IMR-90 (cell line): ENCODE measurements at regions not wholly inside any gene's neighbourhood (a gene's known extent, or its start where the extent isn't known, plus 50 kb on each side); places are given as distances from the start of the nearest gene placed in this dataset.

Experiments used
- CEBPB ChIP-seq: IDR thresholded peaks from 2 replicates; pipeline ENCODE4 v1.6.1; 2012; ENCODE audit warnings: low read depth, low read length, improper control_type of control experiment
- CHD1 ChIP-seq: IDR thresholded peaks from 2 replicates; pipeline ENCODE4 v1.6.1; 2012; ENCODE audit warnings: low read depth, low read length, improper control_type of control experiment
- CTCF ChIP-seq: conservative IDR thresholded peaks from 2 replicates; pipeline ENCODE4 v1.5.1; 2012; ENCODE audit warnings: mild to moderate bottlenecking, low read depth, low read length, improper control_type of control experiment
- FOS ChIP-seq: fragments of 150-350 bp; IDR thresholded peaks from 2 replicates; pipeline ENCODE4 v1.6.1; 2016; ENCODE audit warnings: low read depth, low read length
- MXI1 ChIP-seq: IDR thresholded peaks from 2 replicates; pipeline ENCODE4 v1.6.1; 2012; ENCODE audit warnings: low read depth, mild to moderate bottlenecking, low read length, moderate library complexity, borderline replicate concordance
- NFE2L2 ChIP-seq: fragments of 150-350 bp; IDR thresholded peaks from 2 replicates; pipeline ENCODE4 v1.6.1; 2016; ENCODE audit warnings: low read depth, mild to moderate bottlenecking, low read length
- POLR2A ChIP-seq: IDR thresholded peaks from 2 replicates; pipeline ENCODE4 v1.6.1; 2012; ENCODE audit warnings: mild to moderate bottlenecking, low read depth, low read length
- RAD21 ChIP-seq: IDR thresholded peaks from 2 replicates; pipeline ENCODE4 v1.6.1; 2012; ENCODE audit warnings: low read length, improper control_type of control experiment
- RCOR1 ChIP-seq: IDR thresholded peaks from 2 replicates; pipeline ENCODE4 v1.6.1; 2012; ENCODE audit warnings: mild to moderate bottlenecking, low read length, improper control_type of control experiment; ENCODE audit not compliant: insufficient replicate concordance
- RFX5 ChIP-seq: IDR thresholded peaks from 2 replicates; pipeline ENCODE4 v1.8.0; 2012; ENCODE audit warnings: low read depth, mild to moderate bottlenecking, low read length, moderate library complexity
- SMC3 ChIP-seq: fragments of 150-350 bp; IDR thresholded peaks from 2 replicates; pipeline ENCODE4 v1.6.1; 2016; ENCODE audit warnings: low read depth, mild to moderate bottlenecking, antibody characterized with exemption, low read length, moderate library complexity
- USF2 ChIP-seq: fragments of 150-350 bp; IDR thresholded peaks from 2 replicates; pipeline ENCODE4 v1.6.1; 2017; ENCODE audit warnings: mild to moderate bottlenecking, antibody characterized with exemption, low read length, low read depth

GRCh38 chr6:11923621-11924020 lies 88.5 kb upstream of the HIVEP1 start:
- TF ChIP-seq CHD1 = no peak
- no peak for TF ChIP-seq POLR2A
- no peak for TF ChIP-seq SMC3
- no peak for TF ChIP-seq CTCF
- TF ChIP-seq CEBPB = no peak
- TF ChIP-seq RFX5 = no peak
- no peak for TF ChIP-seq RAD21
- TF ChIP-seq USF2 = no peak
- TF ChIP-seq FOS = no peak
- TF ChIP-seq NFE2L2 = no peak
- no peak for TF ChIP-seq MXI1
- TF ChIP-seq RCOR1 = no peak
